ENCODE measurements at regions not wholly inside any gene's neighbourhood (a gene's known extent, or its start where the extent isn't known, plus 50 kb on each side); places are given as distances from the start of the nearest gene placed in this dataset.

GRCh38 chr10:16367621-16368292, 69.1 kb upstream of the PTER start:
- no peak for DNase-seq

GRCh38 chr10:16381083-16381482, 55.7 kb upstream of the PTER start:
- no peak for DNase-seq

GRCh38 chr10:16384021-16384420, 52.8 kb upstream of the PTER start:
- DNase-seq, result peak; percentile 33

- DNase-seq, result no peak
These were observed 50.0 kb upstream of the PTER start for GRCh38 chr10:16386855-16387254.
